ENCODE measurements at regions not wholly inside any gene's neighbourhood (a gene's known extent, or its start where the extent isn't known, plus 50 kb on each side); places are given as distances from the start of the nearest gene placed in this dataset.

GRCh38 chr22:49608660-49609059, 219.0 kb downstream of the BRD1 start:
- TF ChIP-seq EZH2phosphoT487 (IDR thresholded peaks at IDR 0.05; ENCODE audit: insufficient read depth, low read depth) (no peak), EZH2 (IDR thresholded peaks at IDR 0.05; ENCODE audit: insufficient read depth, poor library complexity, severe bottlenecking) (no peak)
